Stimulated activated CD4-positive, alpha-beta T cell treated with anti-CD3 and anti-CD28 coated beads, Interleukin-4, amount 100 ng/mL, for 24 hours (primary cell): ENCODE measurements at regions not wholly inside any gene's neighbourhood (a gene's known extent, or its start where the extent isn't known, plus 50 kb on each side); places are given as distances from the start of the nearest gene placed in this dataset.
"Not testable (repeated sequence)": the region's sequence is repeated elsewhere in the genome, so short reads cannot be mapped to it uniquely, and the experiment has no call there.

ENCODE experiments used
- DNase-seq: peaks from one replicate; pipeline ENCODE4 v3.0.0-alpha.2; 2020

GRCh38 chr7:79775911-79776310 is 322.4 kb upstream of the MAGI2 start:
- no peak for DNase-seq

GRCh38 chr7:79774150-79774549 is 320.7 kb upstream of the MAGI2 start:
- DNase-seq, result no peak

GRCh38 chr7:79770970-79771369 is 317.5 kb upstream of the MAGI2 start:
- DNase-seq, result no peak

- no peak for DNase-seq
These were observed 316.6 kb upstream of the MAGI2 start for GRCh38 chr7:79770063-79770462.

GRCh38 chr7:79767876-79768560 is 314.6 kb upstream of the MAGI2 start:
- DNase-seq, result not testable (repeated sequence)

- not testable (repeated sequence) for DNase-seq
These were observed 313.7 kb upstream of the MAGI2 start for GRCh38 chr7:79767192-79767591.

GRCh38 chr7:79761876-79762429 is 308.5 kb upstream of the MAGI2 start:
- no peak for DNase-seq

- not testable (repeated sequence) for DNase-seq
These were observed 297.5 kb upstream of the MAGI2 start for GRCh38 chr7:79750941-79751340.

GRCh38 chr7:79749856-79750255 is 296.4 kb upstream of the MAGI2 start:
- DNase-seq, result no peak

GRCh38 chr7:79741684-79742083 is 288.2 kb upstream of the MAGI2 start:
- no peak for DNase-seq

GRCh38 chr7:79740076-79740475 is 286.6 kb upstream of the MAGI2 start:
- DNase-seq, result no peak

GRCh38 chr7:79739036-79739709 is 285.7 kb upstream of the MAGI2 start:
- not testable (repeated sequence) for DNase-seq

- no peak for DNase-seq
These were observed 283.0 kb upstream of the MAGI2 start for GRCh38 chr7:79736418-79736817.

GRCh38 chr7:79735012-79735411 is 281.5 kb upstream of the MAGI2 start:
- DNase-seq, result no peak

- no peak for DNase-seq
These were observed 280.7 kb upstream of the MAGI2 start for GRCh38 chr7:79734181-79734580.

GRCh38 chr7:79732535-79732934 is 279.1 kb upstream of the MAGI2 start:
- no peak for DNase-seq

GRCh38 chr7:79730971-79731370 is 277.5 kb upstream of the MAGI2 start:
- DNase-seq, result no peak

- no peak for DNase-seq
These were observed 270.6 kb upstream of the MAGI2 start for GRCh38 chr7:79723833-79724618.

- DNase-seq, result no peak
These were observed 268.8 kb upstream of the MAGI2 start for GRCh38 chr7:79722217-79722616.

GRCh38 chr7:79719216-79719615 is 265.7 kb upstream of the MAGI2 start:
- DNase-seq, result no peak

GRCh38 chr7:79716329-79716728 is 262.9 kb upstream of the MAGI2 start:
- DNase-seq, result no peak

- no peak for DNase-seq
These were observed 260.6 kb upstream of the MAGI2 start for GRCh38 chr7:79714081-79714480.

- no peak for DNase-seq
These were observed 259.8 kb upstream of the MAGI2 start for GRCh38 chr7:79713276-79713675.

GRCh38 chr7:79711660-79712059 is 258.2 kb upstream of the MAGI2 start:
- DNase-seq, result no peak
